ENCODE measurements at regions not wholly inside any gene's neighbourhood (a gene's known extent, or its start where the extent isn't known, plus 50 kb on each side); places are given as distances from the start of the nearest gene placed in this dataset.

DNA sequence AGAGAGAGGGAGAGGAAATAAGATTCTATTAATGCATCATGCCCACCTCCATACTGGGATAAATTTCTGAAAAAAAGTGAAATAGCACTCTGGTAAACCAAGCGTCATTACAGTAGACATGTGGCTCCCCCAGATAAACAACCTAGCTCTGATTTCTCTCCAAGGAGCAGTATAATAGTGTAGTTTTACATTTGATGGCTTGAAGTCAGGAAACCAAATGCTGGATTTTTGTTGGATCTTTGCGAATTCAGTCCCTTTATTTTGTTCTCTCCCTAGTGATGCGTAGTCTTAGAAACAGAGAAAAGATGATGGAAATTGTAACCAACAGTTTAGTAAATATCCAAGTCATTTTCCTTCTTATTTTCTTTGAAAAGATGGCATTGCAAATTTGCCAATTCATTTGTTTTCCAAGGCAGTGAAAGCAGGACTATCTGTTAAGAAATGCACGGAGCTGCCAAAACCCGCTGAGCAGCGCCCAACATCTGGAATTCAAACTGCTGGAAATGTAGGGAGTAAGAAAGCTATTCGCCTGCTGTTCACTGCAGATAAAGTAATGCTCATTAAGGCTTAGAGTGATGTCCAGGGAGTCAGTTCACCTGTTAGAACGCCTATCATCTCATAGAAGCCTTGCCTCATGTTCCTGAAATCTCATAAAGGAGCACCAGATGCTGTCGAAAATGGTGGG, 85.7 kb upstream of the DOK5 start:
- TF ChIP-seq CTCF (IDR thresholded peaks at IDR 0.05; ENCODE audit: low read depth, low read length, missing input control) (no peak), MAX (IDR thresholded peaks at IDR 0.05) (no peak), ATF3 (IDR thresholded peaks at IDR 0.05) (no peak), SP1 (IDR thresholded peaks at IDR 0.05) (no peak), YY1 (IDR thresholded peaks at IDR 0.05) (no peak), EGR1 (IDR thresholded peaks at IDR 0.05; ENCODE audit: low read depth in 2 of 2) (no peak), FOXA1 (IDR thresholded peaks at IDR 0.05) (no peak), REST (IDR thresholded peaks at IDR 0.05) (no peak), GABPA (IDR thresholded peaks at IDR 0.05 in 1 of 2, conservative IDR thresholded peaks at IDR 0.05 in 1 of 2) (no peak), JUND (IDR thresholded peaks at IDR 0.05) (no peak), RXRA (IDR thresholded peaks at IDR 0.05) (no peak), RAD21 (IDR thresholded peaks at IDR 0.05) (no peak)
- TF ChIP-seq, protein P1, sequence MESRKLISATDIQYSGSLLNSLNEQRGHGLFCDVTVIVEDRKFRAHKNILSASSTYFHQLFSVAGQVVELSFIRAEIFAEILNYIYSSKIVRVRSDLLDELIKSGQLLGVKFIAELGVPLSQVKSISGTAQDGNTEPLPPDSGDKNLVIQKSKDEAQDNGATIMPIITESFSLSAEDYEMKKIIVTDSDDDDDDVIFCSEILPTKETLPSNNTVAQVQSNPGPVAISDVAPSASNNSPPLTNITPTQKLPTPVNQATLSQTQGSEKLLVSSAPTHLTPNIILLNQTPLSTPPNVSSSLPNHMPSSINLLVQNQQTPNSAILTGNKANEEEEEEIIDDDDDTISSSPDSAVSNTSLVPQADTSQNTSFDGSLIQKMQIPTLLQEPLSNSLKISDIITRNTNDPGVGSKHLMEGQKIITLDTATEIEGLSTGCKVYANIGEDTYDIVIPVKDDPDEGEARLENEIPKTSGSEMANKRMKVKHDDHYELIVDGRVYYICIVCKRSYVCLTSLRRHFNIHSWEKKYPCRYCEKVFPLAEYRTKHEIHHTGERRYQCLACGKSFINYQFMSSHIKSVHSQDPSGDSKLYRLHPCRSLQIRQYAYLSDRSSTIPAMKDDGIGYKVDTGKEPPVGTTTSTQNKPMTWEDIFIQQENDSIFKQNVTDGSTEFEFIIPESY (IDR thresholded peaks at IDR 0.05), result no peak

All from liver (tissue), 3 donors.